ENCODE measurements at regions not wholly inside any gene's neighbourhood (a gene's known extent, or its start where the extent isn't known, plus 50 kb on each side); places are given as distances from the start of the nearest gene placed in this dataset.

DNA sequence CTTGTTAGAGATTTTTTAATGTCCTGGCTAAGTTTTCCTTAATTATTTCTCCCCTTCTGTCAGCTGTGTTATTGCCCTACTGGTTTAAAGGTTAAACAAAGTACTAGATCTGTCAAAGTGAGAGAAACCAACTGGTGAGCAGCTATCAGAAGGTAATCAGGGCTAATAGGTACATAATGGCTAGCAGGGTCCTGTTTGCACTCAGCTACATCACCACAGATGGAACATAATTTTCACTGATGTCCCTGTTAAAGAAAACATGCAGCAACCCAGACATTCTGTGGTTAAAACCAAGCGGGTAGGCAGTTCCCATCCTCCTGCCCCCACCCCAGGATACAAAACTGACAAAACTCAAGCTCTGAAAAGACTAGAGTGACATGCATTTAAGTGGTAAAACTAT lies 473.9 kb downstream of the NR2F1-AS1 start:
- no peak for DNase-seq (ENCODE audit: low spot score)

DNA sequence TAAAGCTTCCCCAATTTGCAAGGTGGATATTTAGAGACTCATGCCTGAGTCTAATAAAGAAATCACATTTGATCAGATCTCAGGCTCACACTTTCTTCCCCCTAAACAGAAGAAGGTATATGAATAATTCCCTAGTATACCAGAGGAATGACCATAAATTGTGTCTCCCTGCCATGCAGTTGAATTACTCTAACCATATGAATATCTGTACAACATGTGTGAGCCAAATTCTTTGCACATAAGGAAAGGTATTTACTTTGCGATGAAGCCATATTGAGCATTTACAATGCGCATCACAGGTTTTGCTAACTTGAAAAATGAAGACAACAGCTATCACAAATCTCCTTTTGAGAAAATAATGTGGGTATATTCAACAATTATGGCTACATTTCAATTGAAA lies 479.4 kb downstream of the NR2F1-AS1 start:
- DNase-seq (ENCODE audit: low spot score) = no peak

DNA sequence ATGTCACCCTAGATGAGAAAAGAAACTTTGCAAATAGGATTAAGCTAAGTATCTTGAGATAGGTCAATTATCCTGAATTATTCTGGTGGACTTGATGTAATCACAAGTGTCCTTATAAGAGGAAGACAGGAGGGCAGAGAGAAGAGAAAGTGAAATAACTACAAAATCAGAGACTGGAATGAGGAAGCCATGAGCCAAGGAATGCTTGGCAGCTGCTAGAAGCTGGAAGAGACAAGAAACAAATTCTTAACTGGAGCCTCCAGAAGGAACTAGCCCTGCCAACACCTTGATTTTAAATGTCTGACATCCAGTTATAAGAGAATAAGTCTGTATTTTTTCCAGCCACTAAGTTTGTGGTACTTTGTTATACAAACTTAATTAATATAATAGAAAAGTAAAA lies 480.0 kb downstream of the NR2F1-AS1 start:
- no peak for DNase-seq (ENCODE audit: low spot score)

DNA sequence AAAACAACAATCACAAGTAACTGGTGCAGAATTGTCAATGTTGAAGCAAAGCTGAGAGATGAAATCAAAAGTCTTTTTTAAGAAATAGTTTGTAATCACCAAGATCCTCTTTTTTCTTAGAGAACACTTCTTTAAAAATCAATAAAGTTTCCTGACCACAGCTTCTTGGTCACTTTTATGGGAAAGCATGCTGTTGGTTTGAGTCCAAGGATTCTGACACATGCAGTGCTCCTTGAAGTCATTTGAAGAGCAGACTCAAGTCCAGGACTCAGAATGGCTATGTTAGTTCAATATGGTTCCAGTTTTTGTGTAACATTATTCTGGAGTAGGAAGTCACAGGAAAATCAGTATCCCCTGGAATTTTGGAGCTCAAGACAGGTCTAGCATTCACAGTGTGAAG lies 480.6 kb downstream of the NR2F1-AS1 start:
- DNase-seq (ENCODE audit: low spot score) = peak; percentile 35

DNA sequence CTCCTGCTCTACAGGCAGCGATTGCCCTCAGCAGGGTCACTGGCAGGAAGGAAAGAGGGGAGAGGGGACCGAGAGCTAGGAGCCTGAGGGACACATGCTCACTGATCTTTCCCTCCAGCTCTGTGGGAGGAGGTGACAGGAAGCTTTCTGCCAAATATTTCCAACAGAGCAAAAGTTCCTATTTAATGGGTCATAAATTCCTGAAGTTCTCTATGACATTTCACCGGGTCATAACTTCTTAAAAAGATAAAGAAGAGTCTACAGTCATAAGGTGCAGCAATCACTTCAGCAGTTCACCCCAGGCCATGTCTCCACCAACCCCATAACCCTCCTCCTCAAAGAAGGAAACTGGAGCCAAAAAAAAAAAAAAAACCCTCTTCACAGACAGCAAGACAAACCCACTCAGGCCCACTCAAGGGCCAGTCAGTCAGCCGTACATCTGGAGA lies 481.1 kb downstream of the NR2F1-AS1 start:
- peak; percentile 38 for DNase-seq (ENCODE audit: low spot score)

DNA sequence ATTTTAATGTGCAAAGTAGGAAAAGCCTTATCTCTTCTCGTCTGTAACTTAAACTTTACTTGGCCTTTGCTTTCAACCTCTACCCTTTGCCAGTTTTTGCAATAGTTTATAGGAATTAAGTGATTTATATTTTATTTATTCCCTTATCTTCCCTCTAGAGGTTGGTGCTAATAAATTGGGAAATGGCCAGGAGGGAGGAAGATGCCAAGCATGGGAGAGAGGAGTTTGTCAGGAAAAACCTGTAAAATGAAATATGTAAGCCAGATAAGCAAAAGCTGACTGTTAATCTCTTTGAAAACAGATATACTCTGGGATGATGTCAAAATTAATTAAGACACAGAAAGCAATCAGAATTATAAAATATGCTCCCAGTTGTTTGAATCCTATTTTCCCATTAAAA lies 484.5 kb downstream of the NR2F1-AS1 start:
- no peak for DNase-seq (ENCODE audit: low spot score)

DNA sequence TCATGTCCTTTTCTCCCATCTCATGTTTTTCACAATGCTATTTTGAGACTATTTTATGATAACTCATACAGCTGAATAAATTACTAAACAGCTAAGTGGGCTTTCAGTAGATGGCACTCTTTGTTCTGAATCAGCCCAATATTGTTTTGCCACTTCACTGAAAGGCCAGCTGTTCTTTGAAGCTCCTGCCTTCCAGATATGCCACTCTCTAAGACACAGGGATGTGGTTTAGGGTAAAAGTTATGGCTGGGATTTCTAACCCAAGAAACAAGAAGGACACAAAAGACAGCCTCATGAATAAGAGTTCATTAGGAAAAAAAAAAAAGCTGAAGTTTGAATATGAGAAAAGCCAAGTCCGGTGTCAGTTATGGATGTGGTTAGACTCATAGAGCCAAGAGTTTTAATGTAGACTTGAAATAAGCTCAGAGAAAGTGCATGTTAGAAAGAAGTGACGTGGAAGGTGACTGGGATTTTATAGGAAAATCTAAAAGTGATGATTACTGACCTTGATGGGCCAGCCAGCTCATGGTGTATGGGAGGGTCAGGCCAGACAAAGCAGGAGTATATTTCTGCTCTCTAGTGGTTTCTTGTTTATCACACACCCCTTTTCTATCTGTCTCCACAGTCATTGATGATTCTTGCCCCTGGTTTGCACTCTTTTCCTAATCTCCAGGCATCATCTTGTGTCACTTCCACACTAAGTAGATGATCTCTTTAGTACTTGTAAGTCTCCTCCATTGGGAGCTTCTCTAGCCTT lies 488.5 kb downstream of the NR2F1-AS1 start:
- peak; percentile 37 for DNase-seq (ENCODE audit: low spot score)

DNA sequence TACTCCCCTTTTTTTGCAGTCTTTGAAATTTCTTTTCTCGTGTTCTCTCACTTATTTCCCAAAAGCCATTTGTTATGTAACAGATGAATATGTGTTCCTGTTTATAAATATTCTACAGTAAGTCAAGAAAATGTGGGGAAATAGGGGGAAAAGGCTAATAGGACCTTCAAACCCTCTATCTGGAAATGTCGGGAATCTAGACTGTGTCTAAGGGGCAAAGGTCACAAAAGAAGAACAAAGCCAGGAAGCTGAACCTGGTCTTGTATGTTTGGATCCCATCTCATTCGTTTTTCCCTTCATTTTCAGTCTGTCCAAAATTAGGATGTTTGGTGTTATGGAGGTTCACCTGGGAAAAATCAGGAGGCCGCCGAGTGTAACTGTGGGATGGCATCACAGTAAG lies 490.3 kb downstream of the NR2F1-AS1 start:
- no peak for DNase-seq (ENCODE audit: low spot score)

DNA sequence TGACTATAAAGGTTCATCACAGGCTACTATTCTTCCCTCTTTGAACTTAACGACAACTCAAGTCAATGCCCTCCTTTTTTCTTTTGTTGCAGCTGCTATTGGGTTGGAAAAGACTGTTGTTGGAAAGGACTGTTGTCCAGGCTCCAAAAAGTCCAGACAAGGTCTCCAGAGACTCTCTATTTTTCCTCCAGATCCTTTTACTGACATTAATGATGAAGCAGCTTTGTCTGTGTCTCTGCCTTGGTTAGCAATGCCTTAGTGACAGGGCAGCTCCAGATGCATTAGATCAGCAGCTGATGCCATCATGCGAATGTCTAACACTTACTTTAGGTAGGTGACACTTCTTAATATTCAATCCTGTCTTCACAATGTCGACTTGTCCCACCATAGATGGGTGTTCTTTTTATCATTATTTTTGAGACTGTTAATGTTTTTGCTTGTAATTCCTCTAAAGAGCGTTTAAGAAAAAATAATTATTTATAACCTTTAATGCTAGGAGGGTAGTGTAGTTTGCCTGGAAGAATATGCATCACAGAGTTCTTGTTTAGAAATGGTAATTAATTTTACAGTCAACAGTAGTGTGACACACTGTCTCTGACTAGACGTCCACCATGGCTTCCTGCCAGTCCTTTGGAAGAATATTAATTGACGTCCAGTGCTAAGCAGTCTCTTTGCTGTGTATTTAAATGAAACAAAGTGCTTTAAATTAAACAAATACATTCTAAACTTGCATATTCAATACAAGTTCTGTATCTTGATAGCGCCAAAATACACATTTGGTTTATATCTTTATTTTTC lies 492.2 kb downstream of the NR2F1-AS1 start:
- no peak for DNase-seq (ENCODE audit: low spot score)

DNA sequence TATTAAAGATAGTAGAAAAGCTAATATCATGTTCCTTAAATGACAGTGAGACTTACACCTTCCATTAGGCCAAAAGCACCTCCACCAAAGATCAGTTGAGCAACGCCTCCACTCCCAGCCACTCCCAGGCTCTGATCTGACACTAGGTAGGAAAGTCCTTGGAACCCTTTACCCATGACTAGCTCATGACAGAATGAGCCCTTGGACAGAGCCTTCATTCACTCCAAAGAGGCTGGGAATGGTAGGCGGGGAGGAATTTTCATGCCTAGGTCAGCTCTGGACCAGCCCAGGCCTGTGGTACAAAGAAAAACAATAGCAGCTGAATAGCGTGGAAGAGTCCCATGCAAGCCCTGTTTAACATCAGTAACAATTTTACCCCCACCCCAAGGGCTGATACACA lies 493.7 kb downstream of the NR2F1-AS1 start:
- no peak for DNase-seq (ENCODE audit: low spot score)

DNA sequence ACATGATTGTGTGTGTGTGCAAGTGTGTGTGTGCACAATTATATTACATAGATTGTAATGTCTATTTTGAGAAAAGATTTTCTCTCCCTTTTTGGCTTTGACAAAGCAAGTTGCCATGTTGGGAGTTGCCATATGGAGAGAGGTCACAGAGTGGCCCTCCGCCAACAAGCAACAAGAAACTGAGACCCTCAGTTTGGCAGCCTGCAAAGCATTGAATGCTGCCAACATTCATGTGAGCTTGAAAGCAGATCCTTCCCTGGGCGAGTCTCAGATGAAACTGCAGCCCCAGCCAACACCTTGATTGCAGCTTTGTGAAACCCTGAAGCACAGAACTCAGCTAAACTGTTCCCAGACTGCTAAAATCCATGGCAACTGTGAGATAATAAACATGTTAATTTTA lies 498.0 kb downstream of the NR2F1-AS1 start:
- no peak for DNase-seq (ENCODE audit: low spot score)

DNA sequence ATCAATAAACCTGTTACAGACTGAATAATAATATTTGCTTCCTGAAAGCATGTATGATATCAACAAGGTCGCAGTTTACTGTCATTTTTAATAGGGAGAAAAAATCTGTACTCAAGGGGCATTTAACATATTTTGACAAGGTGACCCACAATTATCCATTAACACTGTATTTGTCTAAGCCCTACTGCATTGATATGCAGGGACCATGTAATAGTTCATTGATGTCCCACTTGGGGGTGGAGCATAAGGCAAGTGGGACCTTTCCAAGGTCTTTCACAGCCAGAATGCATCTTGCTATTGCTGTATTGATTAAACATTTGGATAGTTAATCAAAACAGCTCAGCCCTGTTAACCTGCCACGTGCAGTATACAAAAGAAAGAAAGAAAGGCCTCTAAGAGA lies 502.0 kb downstream of the NR2F1-AS1 start:
- no peak for DNase-seq (ENCODE audit: low spot score)

DNA sequence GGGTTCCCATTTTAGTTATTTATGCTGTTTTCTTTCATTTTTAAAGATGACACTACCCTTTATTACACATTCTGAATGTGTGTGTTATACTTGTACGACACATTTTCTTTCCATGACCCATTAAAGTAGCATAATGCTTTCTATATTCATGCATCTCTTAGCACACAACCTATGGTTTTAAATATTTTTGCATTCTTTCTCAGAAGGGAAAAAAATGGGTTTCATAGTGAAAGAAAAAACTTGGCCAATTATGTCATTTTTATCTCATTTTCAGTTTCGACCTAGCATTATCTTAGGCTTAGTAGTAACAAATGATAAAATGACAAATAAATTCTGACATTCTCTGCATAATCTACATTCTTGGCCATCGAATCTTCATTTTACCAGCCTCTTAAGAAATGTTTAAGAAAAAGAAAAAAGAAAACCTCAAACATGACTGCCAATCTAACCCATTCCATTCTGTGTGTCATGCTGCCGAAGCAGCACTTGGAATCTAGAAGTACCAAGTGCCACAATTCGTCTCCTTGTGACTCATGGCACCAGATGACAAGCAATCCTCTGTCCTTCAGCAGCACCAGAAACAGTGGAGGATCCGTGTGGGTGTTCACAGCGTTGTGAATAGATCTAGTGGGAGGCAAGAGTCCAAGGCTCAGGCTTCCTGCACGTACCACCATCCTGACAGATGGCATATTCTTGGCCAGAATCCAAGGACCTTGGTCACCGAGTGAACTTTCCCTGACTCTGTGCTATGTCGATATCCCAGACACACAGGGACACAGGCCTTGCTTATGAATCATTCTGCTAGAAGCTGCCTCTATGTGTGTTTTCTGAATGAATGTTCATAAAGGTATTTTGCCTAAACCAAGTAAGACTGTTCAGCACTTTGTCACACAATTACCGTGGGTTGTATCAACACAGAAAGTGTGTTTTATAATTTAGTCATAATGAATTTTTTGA lies 502.7 kb downstream of the NR2F1-AS1 start:
- peak; percentile 97 for DNase-seq (ENCODE audit: low spot score)

DNA sequence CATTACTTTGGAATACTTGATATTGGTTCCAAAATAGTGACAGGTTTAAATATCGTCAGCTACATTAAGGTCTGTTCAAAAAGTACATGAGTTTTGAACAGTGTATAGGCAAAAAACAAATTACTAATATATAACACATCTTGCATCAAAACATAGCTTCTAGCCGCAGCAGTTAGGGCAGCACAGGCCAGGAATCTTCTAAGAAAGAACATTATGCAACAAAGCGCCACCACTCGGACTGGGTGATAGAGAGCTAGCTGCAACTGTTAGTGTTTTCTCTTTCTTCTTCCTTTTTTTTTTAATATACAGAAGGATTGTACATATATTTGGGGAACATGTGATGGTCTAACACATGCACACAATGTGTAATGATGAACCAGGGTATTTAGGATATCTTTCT lies 504.5 kb downstream of the NR2F1-AS1 start:
- DNase-seq (ENCODE audit: low spot score) = no peak

DNA sequence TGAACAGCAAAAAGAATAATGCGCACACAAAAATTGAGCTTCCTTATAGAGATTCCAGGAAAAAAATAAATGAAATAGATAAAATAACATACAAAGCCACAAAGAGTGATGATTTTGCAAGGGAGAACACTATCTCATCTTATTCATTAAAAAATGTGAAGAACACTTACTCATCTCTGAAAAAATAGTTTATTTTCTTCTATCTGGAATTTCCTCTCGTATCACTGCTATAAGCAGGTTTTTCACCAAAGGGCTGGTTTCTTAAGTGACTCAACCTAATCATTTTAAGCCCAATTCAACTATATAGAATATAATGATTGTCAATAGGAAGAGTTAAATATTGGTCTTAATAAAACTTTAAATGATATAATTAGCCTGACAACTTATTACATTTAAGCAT lies 504.9 kb downstream of the NR2F1-AS1 start:
- no peak for DNase-seq (ENCODE audit: low spot score)

DNA sequence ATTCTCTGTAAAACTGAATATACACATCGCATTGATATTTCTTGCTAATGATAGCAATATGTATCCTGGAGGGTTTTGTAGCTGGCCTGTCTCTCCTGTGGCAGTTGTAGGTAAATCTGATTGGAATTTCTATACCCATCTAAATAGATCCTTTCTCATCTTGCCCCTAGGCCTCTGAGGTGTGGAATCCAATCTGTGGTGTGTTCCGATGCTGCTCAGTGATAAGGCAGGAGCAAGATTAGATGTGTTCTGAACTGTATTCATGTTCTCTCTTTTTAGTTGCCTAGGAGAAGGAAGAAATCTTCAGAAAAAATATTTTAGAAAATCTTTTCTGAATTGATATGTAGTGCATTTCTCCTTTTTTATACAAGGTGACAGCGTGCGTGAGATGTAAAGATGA lies 507.5 kb downstream of the NR2F1-AS1 start:
- no peak for DNase-seq (ENCODE audit: low spot score)

DNA sequence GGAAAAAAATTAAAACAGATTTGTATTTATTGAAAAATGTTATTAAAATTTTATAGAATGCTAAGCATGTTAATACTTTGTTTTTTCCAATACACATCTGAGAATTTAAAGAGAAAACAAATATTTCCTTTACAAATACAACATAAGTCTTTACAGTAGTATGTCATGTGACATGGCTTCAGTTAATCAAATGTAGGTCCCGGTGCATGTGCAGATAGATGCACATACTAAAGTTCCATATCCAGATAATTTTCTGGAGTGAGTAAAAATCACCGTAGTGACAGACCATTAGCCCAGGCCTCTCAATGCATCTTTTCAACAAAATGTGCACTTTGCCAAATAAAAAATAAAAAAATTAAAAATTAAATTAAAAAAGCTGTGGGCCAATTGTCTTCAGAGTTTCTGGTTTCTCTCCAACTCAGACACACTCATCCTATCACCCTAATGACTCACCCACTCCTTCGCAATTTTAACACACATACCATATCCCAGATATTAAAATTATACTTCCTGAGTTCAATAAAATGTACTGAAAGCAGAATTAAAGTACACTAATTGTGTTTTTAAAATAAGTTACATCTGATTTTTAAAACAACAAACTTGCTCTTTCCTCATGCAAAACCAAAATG lies 508.1 kb downstream of the NR2F1-AS1 start:
- DNase-seq (ENCODE audit: low spot score) = peak; percentile 25

DNA sequence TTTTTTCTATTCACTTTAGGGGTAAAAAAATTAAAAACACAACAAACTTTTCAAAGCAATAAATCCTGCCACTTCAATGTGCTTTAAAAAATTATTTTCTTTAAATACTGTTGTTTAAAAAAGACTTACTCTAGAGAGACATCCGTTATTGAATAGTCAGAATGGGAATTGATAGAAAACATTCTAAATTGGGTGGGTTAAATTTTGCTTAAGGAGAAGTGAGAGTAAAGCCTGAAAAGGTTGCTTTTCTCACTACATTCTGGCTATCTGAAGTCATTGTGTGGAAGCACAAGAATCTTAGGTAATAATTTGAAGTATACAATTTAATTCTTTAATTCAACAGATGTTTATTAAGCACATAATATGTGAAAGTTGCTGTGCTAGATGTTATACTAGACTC lies 509.3 kb downstream of the NR2F1-AS1 start:
- no peak for DNase-seq (ENCODE audit: low spot score)

DNA sequence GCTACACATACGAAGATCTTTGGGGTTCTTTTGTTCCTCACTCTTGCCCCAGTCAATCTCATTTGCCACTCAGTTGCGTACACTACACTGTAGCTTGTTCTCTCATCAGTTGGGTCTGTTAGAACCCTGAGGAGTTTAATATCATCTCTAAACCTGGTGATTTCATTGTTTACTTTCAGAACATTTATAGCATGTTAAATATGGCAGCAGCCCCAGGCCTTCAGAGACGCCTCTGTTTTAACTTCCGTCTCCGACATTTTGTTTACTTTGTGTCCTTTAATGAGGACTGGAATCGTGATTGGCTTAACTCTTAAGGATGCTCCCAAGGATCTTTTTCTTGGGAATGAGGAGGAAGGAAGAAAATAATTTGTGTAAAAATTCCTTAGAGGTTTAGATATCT lies 510.1 kb downstream of the NR2F1-AS1 start:
- no peak for DNase-seq (ENCODE audit: low spot score)

DNA sequence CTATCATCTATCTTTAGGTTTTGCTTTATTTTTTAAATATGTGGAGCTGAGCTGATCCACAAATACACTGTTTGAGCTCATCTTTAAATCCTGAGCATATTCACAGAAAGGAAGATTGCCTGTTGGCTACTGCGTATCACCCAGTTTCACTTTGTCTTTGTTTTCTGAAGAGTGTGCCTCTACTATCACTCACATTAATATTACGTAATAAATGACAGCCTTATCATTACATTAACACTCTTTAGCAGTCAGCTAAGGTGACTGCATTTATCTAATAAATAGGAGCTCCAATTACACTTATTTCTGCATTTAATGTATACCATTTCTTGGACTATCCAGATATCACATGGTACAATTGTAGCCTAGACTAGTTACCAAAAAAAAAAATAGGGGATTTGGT lies 511.7 kb downstream of the NR2F1-AS1 start:
- no peak for DNase-seq (ENCODE audit: low spot score)

DNA sequence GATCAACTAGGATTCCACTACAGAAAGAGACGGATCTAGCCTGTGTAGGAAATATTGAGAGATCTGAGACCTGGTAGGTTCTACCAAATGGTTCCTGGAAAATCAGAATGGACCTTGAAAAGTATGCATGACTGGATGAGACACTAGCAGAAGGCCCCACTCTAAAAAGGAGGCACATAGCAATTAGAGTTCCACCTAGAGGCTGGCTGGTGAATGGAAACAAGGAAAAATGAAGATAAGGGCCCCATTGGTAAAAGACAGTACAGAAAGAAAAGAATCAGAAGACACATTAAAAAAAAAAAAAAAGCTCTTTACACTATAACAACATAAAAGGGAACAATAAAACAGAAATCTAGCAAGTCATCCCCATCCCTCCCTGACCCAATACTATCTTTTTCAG lies 518.5 kb downstream of the NR2F1-AS1 start:
- peak; percentile 22 for DNase-seq (ENCODE audit: low spot score)

DNA sequence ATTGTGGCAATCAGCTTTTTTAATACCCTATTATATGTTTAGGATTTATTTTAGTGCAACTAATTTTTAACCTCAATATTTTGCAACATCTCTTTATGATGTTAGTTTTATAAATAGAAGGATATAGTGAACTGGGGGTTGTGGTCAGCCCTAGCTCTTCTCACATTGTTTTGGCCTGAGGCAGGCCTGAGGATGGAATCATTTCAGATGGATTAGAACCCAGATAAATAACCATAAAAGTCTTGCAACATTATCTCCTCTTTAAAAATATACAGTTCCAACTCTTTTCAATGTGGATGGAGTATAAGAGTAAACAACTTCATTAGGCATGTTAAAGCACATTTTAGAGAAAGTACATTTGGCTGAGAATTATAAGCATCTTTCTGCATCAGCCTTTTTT lies 522.7 kb downstream of the NR2F1-AS1 start:
- no peak for DNase-seq (ENCODE audit: low spot score)

Measured in A172 (cell line).